ENCODE measurements at regions not wholly inside any gene's neighbourhood (a gene's known extent, or its start where the extent isn't known, plus 50 kb on each side); places are given as distances from the start of the nearest gene placed in this dataset.
A peak's percentile ranks its signal among the peaks of the same experiment; 100 is the strongest.

GRCh38 chr5:4905674-4906520 lies 234.2 kb upstream of the ADAMTS16 start:
- WGBS, result 68% methylated on average over 19 of the region's 19 CpGs
- H3K27ac ChIP-seq (ENCODE audit: low read depth), result no peak overlapping the region
- no peak overlapping the region for H3K4me3 ChIP-seq (ENCODE audit: low read depth, low read length)
- no peak for DNase-seq (ENCODE audit: extremely low spot score)
- H3K36me3 ChIP-seq (ENCODE audit: insufficient read depth), result no peaks in the 10 kb centered on the region
- H3K4me1 ChIP-seq (ENCODE audit: insufficient read depth), result no peaks in the 10 kb centered on the region

- Histone ChIP-seq H3K4me1 (ENCODE audit: insufficient read depth) (no peaks in the 10 kb centered on the region), H3K36me3 (ENCODE audit: insufficient read depth) (no peaks in the 10 kb centered on the region), H3K4me3 (ENCODE audit: low read depth, low read length) (no peak overlapping the region), H3K27ac (ENCODE audit: low read depth) (no peak overlapping the region)
- peak; percentile 64 for DNase-seq (ENCODE audit: extremely low spot score)
- 30% methylated on average over 1 of the region's 1 CpG for WGBS
These were observed 233.3 kb upstream of the ADAMTS16 start for GRCh38 chr5:4906786-4907185.

GRCh38 chr5:4907571-4907970 lies 232.6 kb upstream of the ADAMTS16 start:
- Histone ChIP-seq H3K4me3 (ENCODE audit: low read depth, low read length) (no peak overlapping the region), H3K27ac (ENCODE audit: low read depth) (no peak overlapping the region), H3K36me3 (ENCODE audit: insufficient read depth) (no peaks in the 10 kb centered on the region), H3K4me1 (ENCODE audit: insufficient read depth) (no peaks in the 10 kb centered on the region)
- no peak for DNase-seq (ENCODE audit: extremely low spot score)
- WGBS, result 62% methylated on average over 3 of the region's 3 CpGs

GRCh38 chr5:4909086-4909485 lies 231.0 kb upstream of the ADAMTS16 start:
- no peaks in the 10 kb centered on the region for H3K4me1 ChIP-seq (ENCODE audit: insufficient read depth)
- H3K27ac ChIP-seq (ENCODE audit: low read depth), result no peak overlapping the region
- H3K4me3 ChIP-seq (ENCODE audit: low read depth, low read length), result no peak overlapping the region
- 90% methylated on average over 5 of the region's 5 CpGs for WGBS
- H3K36me3 ChIP-seq (ENCODE audit: insufficient read depth), result no peaks in the 10 kb centered on the region
- DNase-seq (ENCODE audit: extremely low spot score), result no peak

- Histone ChIP-seq H3K4me1 (ENCODE audit: insufficient read depth) (no peaks in the 10 kb centered on the region), H3K36me3 (ENCODE audit: insufficient read depth) (no peaks in the 10 kb centered on the region), H3K27ac (ENCODE audit: low read depth) (no peak overlapping the region), H3K4me3 (ENCODE audit: low read depth, low read length) (no peak overlapping the region)
- WGBS, result 88% methylated on average over 6 of the region's 6 CpGs
- DNase-seq (ENCODE audit: extremely low spot score), result no peak
These were observed 228.3 kb upstream of the ADAMTS16 start for GRCh38 chr5:4911646-4912403.

- H3K4me3 ChIP-seq (ENCODE audit: low read depth, low read length), result no peak overlapping the region
- DNase-seq (ENCODE audit: extremely low spot score), result no peak
- H3K36me3 ChIP-seq (ENCODE audit: insufficient read depth), result no peaks in the 10 kb centered on the region
- H3K27ac ChIP-seq (ENCODE audit: low read depth), result no peak overlapping the region
- 73% methylated on average over 5 of the region's 5 CpGs for WGBS
- no peaks in the 10 kb centered on the region for H3K4me1 ChIP-seq (ENCODE audit: insufficient read depth)
These were observed 218.2 kb upstream of the ADAMTS16 start for GRCh38 chr5:4921929-4922328.

GRCh38 chr5:4924577-4924976 lies 215.6 kb upstream of the ADAMTS16 start:
- DNase-seq (ENCODE audit: extremely low spot score), result no peak
- Histone ChIP-seq H3K27ac (ENCODE audit: low read depth) (no peak overlapping the region), H3K4me1 (ENCODE audit: insufficient read depth) (no peaks in the 10 kb centered on the region), H3K36me3 (ENCODE audit: insufficient read depth) (no peaks in the 10 kb centered on the region), H3K4me3 (ENCODE audit: low read depth, low read length) (no peak overlapping the region)
- WGBS, result 68% methylated on average over 4 of the region's 4 CpGs

GRCh38 chr5:4927097-4927496 lies 213.0 kb upstream of the ADAMTS16 start:
- Histone ChIP-seq H3K36me3 (ENCODE audit: insufficient read depth) (no peaks in the 10 kb centered on the region), H3K4me3 (ENCODE audit: low read depth, low read length) (no peak overlapping the region), H3K27ac (ENCODE audit: low read depth) (no peak overlapping the region), H3K4me1 (ENCODE audit: insufficient read depth) (no peaks in the 10 kb centered on the region)
- no peak for DNase-seq (ENCODE audit: extremely low spot score)
- WGBS, result 76% methylated on average over 2 of the region's 2 CpGs

- 54% methylated on average over 5 of the region's 5 CpGs for WGBS
- H3K27ac ChIP-seq (ENCODE audit: low read depth), result no peak overlapping the region
- no peaks in the 10 kb centered on the region for H3K4me1 ChIP-seq (ENCODE audit: insufficient read depth)
- no peak overlapping the region for H3K4me3 ChIP-seq (ENCODE audit: low read depth, low read length)
- DNase-seq (ENCODE audit: extremely low spot score), result no peak
- H3K36me3 ChIP-seq (ENCODE audit: insufficient read depth), result no peaks in the 10 kb centered on the region
These were observed 211.7 kb upstream of the ADAMTS16 start for GRCh38 chr5:4928409-4928808.

- 48% methylated on average over 11 of the region's 11 CpGs for WGBS
- Histone ChIP-seq H3K4me1 (ENCODE audit: insufficient read depth) (no peaks in the 10 kb centered on the region), H3K36me3 (ENCODE audit: insufficient read depth) (no peaks in the 10 kb centered on the region), H3K27ac (ENCODE audit: low read depth) (no peak overlapping the region), H3K4me3 (ENCODE audit: low read depth, low read length) (no peak overlapping the region)
- no peak for DNase-seq (ENCODE audit: extremely low spot score)
These were observed 211.0 kb upstream of the ADAMTS16 start for GRCh38 chr5:4929092-4929655.

- no peaks in the 10 kb centered on the region for H3K4me1 ChIP-seq (ENCODE audit: insufficient read depth)
- 80% methylated on average over 15 of the region's 15 CpGs for WGBS
- no peak overlapping the region for H3K4me3 ChIP-seq (ENCODE audit: low read depth, low read length)
- no peak overlapping the region for H3K27ac ChIP-seq (ENCODE audit: low read depth)
- no peaks in the 10 kb centered on the region for H3K36me3 ChIP-seq (ENCODE audit: insufficient read depth)
- DNase-seq (ENCODE audit: extremely low spot score), result no peak
These were observed 200.9 kb upstream of the ADAMTS16 start for GRCh38 chr5:4939042-4939781.

- 86% methylated on average over 12 of the region's 12 CpGs for WGBS
- H3K4me3 ChIP-seq (ENCODE audit: low read depth, low read length), result no peak overlapping the region
- H3K27ac ChIP-seq (ENCODE audit: low read depth), result no peak overlapping the region
- no peak for DNase-seq (ENCODE audit: extremely low spot score)
- no peaks in the 10 kb centered on the region for H3K36me3 ChIP-seq (ENCODE audit: insufficient read depth)
- H3K4me1 ChIP-seq (ENCODE audit: insufficient read depth), result no peaks in the 10 kb centered on the region
These were observed 199.0 kb upstream of the ADAMTS16 start for GRCh38 chr5:4941161-4941560.

GRCh38 chr5:4941957-4942830 lies 197.9 kb upstream of the ADAMTS16 start:
- no peak overlapping the region for H3K27ac ChIP-seq (ENCODE audit: low read depth)
- H3K4me1 ChIP-seq (ENCODE audit: insufficient read depth), result no peaks in the 10 kb centered on the region
- H3K36me3 ChIP-seq (ENCODE audit: insufficient read depth), result no peaks in the 10 kb centered on the region
- no peak overlapping the region for H3K4me3 ChIP-seq (ENCODE audit: low read depth, low read length)
- DNase-seq (ENCODE audit: extremely low spot score), result no peak
- 40% methylated on average over 33 of the region's 33 CpGs for WGBS

Measured in urinary bladder (tissue), 3 donors.